Fibroblast of gingiva (primary cell): ENCODE measurements at regions not wholly inside any gene's neighbourhood (a gene's known extent, or its start where the extent isn't known, plus 50 kb on each side); places are given as distances from the start of the nearest gene placed in this dataset.
"Not testable (repeated sequence)": the region's sequence is repeated elsewhere in the genome, so short reads cannot be mapped to it uniquely, and the experiment has no call there.

ENCODE experiments used
- DNase-seq: peaks from one replicate; pipeline ENCODE4 v3.0.0-alpha.2; 2011; ENCODE audit warnings: low read depth

DNA sequence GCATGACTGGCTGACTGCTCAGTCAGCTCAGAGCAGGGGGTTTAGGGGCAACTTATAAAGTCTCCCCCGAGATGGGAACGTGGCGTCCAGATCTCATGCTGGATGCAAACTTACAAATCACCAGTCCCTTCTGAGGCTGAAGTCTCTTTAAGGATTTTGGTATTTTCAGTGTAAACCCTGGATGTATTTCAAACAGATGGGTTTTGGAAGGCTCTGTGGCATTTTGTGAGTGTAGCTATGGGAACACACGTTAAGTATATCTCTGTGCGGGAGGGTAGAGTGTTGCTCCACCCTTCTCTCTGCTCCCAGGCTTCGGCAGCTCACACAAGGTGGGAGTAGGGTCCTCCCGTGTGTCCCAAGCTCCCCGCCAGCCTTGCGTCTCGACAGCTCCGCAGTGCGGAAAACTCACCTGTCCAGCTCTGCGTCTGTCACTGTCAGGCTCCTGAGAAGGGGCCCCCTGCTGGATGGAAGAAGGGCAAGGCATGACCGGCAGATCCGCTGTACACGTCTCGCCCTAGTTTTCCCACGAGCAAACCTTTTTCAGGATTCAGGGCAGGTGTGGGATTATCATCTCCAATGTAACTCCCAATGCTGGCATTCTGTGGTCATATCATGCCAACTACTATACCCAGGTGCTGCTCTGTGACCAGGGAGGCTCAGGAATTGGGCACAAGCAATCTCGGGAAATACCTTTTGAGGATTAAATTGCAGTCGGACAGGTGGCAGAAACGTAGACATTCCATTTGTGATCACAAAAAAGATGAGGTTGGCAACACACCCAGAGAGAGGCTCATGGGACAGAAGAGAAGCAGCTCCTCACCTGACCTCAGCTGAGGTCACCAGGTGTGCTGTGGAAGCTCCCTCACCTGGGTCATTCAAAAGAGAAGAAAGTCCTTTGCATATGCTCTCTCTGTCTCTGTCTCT is 313.9 kb upstream of the B3GAT1 start:
- no peak for DNase-seq

DNA sequence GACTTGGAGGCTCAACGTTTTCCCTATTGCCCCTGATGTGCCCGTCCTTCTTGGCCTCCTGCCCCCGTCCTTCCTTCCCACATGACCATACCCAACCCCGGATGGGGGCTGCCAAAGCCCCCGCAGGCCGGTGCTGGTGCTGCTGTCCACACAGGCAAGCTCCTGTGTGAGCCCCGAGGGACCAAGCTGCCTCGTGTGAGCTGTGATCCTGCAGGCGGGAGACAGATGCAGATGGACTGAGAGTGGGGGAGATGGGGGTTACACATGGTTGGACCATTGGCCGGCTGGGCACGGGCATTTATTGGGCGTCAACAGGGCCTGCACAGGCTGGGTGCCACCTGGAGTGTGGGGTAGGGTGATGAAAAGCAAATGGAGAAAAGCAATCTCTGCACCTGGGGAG is 313.2 kb upstream of the B3GAT1 start:
- DNase-seq: no peak

GRCh38 chr11:134724779-134725140 is 312.7 kb upstream of the B3GAT1 start:
- DNase-seq: no peak

GRCh38 chr11:134724106-134724778 is 312.2 kb upstream of the B3GAT1 start:
- no peak for DNase-seq

DNA sequence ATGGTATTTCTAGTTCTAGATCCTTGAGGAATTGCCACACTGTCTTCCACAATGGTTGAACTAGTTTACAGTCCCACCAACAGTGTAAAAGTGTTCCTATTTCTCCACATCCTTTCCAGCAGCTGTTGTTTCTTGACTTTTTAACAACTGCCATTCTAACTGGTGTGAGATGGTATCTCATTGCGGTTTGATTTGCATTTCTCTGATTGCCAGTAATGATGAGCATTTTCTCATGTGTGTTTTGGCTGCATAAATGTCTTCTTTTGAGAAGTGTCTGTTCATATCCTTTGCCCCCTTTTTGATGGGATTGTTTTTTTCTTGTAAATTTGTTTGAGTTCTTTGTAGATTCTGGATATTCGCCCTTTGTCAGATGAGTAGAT is 308.6 kb upstream of the B3GAT1 start:
- DNase-seq: not testable (repeated sequence)

- DNase-seq: not testable (repeated sequence)
Observed at GRCh38 chr11:134719940-134720690, 308.1 kb upstream of the B3GAT1 start.

DNA sequence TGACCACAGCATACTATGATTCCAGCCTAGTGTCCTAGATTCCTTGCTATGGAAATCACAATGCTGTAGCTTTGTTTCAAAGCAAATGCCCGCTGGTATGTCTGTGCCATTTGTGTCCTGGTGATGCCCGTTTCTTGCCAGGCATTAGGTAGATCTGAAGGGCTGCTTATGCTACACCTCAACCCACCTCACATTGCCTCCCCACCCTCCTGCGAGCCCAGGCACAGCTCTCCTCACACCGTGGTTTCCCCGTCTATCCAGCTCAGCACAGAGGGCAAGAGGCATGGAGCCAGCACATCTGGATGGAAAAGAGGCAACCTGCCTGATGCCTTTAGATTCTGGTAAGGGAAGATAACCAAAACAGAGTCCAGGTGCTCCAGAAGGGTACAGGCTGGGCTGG is 307.4 kb upstream of the B3GAT1 start:
- no peak for DNase-seq

GRCh38 chr11:134716582-134716981 is 304.5 kb upstream of the B3GAT1 start:
- DNase-seq: no peak

DNA sequence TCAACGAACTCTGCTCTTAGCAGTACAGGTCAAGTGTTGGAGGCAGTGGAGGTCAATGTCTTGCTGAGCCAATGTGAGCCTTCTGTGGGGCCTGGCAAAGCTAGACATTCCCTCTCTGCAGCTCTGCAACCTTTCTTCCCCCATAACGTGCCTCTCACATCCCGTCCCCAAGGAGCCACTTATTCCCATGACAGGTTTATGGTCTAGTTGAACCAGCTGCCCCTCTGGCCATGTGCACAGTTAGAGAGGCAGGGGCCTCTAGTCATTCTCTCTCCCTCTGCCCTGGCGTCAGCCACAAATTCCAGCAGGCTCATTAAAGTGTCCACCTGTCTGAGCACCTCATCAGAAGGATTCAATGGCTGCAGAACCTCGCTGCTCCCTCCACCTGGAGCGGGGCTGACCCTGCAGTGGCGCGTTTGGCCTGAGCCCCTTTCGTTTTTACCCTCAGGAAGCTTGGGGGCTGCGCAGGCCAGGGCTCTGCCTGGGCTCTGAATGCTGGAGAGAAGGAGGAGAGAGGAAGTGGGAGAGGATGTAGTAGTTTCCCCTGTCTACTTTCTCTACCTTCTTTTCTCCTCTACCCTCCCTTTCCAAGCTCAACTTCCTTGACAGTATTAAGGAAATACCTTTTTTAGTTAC is 302.1 kb upstream of the B3GAT1 start:
- DNase-seq: no peak

DNA sequence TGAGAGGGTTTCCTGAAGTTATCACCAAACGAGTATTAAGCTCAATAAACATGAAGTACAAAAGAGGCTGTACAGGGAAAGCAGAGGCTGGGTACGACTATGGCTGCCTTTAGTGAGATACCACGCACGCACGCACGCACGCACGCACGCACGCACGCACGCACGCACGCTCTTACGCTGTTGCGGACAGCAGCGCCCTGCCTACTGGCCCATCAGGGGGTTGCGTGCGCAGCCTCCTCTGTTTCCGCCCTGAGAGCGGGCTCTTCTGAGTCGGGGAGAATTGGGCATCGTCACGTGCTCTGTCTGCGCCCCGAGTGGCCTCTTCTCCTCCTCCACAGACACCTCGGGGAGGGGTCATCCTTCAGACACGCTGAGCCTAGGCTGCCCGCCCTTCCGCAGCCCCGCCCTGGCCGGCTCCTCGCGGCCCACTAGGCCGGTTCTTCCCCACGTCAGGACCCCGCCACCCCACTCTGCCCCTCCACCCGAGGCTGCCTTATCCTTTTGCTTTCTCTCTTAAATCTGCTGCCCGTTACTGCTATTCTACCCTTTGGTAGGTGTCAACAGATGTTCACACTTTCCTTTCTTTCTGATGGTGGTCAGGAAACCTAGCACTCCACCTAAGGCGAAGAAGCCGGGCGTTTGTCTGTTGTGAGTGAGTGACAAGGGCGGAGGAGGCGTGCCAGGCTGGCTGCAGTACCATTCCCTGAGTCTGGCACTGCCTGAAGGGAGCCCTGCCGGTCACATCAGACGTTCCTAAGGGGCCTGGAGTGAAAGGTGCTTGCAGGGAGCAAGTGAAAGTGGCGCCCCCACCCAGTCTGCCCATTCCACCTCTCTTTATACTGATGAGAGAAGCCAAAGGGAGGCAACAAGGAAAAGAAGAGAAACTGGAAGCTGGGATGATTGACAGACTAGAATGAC is 300.4 kb upstream of the B3GAT1 start:
- DNase-seq: no peak

DNA sequence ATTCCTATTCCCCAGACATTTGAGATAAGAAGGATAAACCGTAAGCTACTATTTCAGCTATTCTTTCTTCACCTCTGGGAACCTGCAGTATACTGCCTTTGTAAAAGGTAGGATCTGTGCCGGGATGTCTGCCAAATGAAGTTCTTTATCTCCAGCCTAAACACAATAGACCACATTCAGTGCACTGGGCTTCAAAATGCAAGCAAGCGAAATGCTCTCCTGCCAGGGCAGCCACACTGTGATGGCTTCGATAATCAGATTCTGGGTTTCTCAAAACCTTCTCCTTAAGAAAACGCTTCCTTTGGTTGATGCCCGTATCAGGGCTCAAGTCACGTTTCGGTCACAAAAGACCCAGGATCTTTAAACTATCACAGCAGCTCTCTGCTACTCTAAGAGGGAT is 299.5 kb upstream of the B3GAT1 start:
- no peak for DNase-seq

DNA sequence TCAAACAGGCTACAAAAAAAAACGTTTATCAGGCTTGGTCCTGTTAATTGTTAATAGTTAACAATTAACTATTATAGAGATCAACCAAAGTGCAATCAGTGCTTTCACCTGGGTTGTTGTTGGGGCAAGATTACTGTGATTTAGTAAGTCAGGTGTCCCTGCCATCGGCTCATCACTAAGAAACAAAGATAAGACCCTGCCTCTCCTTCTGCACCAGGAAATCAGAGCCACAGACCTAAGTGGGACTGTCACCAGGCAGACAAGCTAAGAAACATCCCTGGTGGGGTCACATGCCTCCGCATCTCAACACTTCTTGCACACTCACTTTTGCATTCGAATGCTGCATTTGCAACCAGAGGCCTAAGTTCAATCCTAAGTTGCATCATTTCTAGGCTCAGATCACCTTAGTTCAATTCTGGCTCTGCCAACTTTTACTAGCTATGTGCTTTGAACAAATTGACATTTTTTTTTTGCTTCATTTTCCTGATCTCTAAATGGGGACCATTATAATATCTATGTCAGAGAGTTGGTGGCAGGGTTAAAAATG is 298.9 kb upstream of the B3GAT1 start:
- DNase-seq: no peak

GRCh38 chr11:134705858-134706257 is 293.8 kb upstream of the B3GAT1 start:
- no peak for DNase-seq

- DNase-seq: no peak
Observed at GRCh38 chr11:134702827-134703226, 290.8 kb upstream of the B3GAT1 start.

DNA sequence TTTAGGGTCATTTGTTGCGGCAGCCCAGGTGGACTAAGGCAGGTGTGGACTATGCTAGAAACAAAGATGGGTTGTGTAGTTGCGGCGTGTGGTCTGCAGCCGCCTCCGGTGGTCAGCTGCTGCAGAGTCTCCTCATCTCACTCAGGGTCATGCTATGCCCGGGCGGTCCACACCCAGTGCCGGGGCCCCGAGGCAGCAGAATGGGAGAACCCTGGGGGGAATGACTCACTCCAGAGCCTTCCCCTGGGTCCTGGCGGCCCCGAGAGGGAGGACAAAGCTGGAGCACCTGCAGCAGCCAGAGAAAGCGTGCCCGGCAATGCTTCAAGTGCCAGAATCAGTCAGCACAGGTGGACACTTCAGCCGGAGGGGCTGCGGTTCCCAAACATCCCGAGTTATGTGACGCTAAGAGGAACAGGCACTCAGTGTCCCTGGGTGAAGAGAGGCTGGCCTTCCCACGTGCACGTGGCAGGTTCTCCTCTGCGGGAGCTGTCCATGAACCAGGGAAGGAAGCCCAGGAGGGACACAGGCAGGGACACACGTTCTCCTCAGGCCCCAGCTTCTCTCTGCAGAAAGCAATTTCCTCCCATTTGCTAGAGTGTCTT is 289.6 kb upstream of the B3GAT1 start:
- DNase-seq: no peak

GRCh38 chr11:134700101-134700640 is 288.1 kb upstream of the B3GAT1 start:
- no peak for DNase-seq

GRCh38 chr11:134696455-134696854 is 284.4 kb upstream of the B3GAT1 start:
- DNase-seq: no peak

GRCh38 chr11:134691985-134692384 is 279.9 kb upstream of the B3GAT1 start:
- no peak for DNase-seq

DNA sequence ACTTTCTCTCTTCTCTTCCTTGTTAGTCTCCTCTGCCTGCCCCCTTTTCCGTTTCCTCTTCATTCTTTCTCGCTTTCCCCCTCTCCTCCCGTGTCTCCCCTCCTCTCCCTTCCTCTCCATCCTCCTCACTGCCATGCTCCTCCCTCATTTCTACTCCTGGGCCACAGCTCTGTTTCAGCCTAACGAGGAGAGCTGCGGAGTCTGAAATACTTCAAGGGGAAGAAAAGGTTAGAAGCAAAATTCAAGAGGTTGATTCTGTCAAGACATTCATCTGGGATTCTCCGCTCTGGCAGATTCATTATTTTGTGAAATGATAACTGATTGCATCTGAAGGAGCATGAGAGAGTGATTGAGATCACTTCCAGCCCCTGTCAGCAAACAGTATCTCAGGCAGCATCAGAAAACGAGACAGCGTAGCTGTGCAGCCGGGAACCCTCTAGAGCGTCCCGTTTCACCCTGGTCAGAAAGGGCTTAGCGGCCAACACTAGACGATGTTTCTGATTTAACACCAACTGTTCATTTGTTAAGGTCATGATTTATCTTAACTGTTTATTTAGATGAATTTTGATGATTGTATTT is 279.3 kb upstream of the B3GAT1 start:
- no peak for DNase-seq

DNA sequence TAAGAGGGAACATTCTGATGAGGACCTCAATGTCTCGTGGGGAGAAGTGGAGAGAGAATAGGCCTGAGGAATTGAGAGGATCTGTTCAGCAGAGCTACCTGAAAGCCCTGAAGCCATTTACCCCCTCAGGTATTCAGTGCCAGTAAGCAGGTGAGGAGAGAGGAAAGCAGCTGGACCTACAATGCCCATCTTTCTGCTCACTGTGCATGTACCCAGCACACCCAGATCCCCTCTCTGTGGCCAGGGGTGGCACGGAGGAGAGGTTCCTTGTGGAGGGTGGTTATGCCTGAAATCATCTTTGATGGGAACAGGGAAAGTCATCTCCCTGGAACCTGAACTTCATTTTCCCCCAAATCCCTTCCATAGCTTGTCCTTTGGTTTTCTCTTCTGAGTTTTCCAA is 277.8 kb upstream of the B3GAT1 start:
- DNase-seq: no peak
